Activated CD8-positive, alpha-beta T cell treated with anti-CD3 and anti-CD28 coated beads for 36 hours (primary cell): ENCODE measurements at regions not wholly inside any gene's neighbourhood (a gene's known extent, or its start where the extent isn't known, plus 50 kb on each side); places are given as distances from the start of the nearest gene placed in this dataset.

Experiments
- ATAC-seq: fragments of 200-7000 bp; cut with Tn5 transposase; one replicate; pipeline ENCODE4 v1.10.0; 2021; ENCODE audit warnings: mild to moderate bottlenecking, moderate library complexity
- CTCF ChIA-PET: fragments of 350-600 bp; sonication (Branson Sonifier 250); formaldehyde crosslinking; loops from one replicate; lab custom pipeline; 2021; ENCODE audit warnings: antibody characterized with exemption; lab: Charles Lee
- POLR2A ChIA-PET: fragments of 350-600 bp; sonication (Branson Sonifier 250); formaldehyde crosslinking; loops from one replicate; lab custom pipeline; 2021; ENCODE audit warnings: antibody characterized with exemption; lab: Charles Lee
- DNase-seq: peaks from one replicate; pipeline ENCODE4 v3.0.0-alpha.2; 2020
- H3K27ac Mint-ChIP-seq: one replicate; pipeline ENCODE4 v1.8.0; 2021; ENCODE audit warnings: mild to moderate bottlenecking, mixed read lengths
- H3K27me3 Mint-ChIP-seq: one replicate; pipeline ENCODE4 v1.8.0; 2021; ENCODE audit warnings: mixed read lengths
- H3K36me3 Mint-ChIP-seq: one replicate; pipeline ENCODE4 v1.8.0; 2021; ENCODE audit warnings: low read depth, mixed read lengths
- H3K4me1 Mint-ChIP-seq: one replicate; pipeline ENCODE4 v1.8.0; 2021; ENCODE audit warnings: low read depth, mixed read lengths
- H3K4me3 Mint-ChIP-seq: one replicate; pipeline ENCODE4 v1.8.0; 2021; ENCODE audit warnings: mild to moderate bottlenecking, moderate library complexity, mixed read lengths
- H3K9me3 Mint-ChIP-seq: one replicate; pipeline ENCODE4 v1.8.0; 2021; ENCODE audit warnings: mixed read lengths
- CTCF ChIP-seq: fragments of 200-600 bp; IDR thresholded peaks from one replicate; pipeline ENCODE4 v1.8.0; 2022; ENCODE audit warnings: antibody characterized with exemption, mild to moderate bottlenecking
- intact Hi-C: fragments of 100-400 bp; cut with micrococcal nuclease; formaldehyde crosslinking; loops from one replicate; pipeline ENCODE4 v1.10.0; 2022

- Mint-ChIP-seq H3K36me3 (no peaks in the 10 kb centered on the region), H3K27me3 (peaks cover 2% of the 10 kb centered on the region), H3K4me1 (no peaks in the 10 kb centered on the region), H3K9me3 (no peaks in the 10 kb centered on the region), H3K4me3 (no peak overlapping the region), H3K27ac (no peak overlapping the region)
- ChIA-PET POLR2A (no interaction called here), CTCF (no interaction called here)
- no peak for ATAC-seq
- DNase-seq = no peak
- no peak for TF ChIP-seq CTCF
- intact Hi-C loops = no loop called here
These were observed 58.1 kb upstream of the SLC30A5 start for GRCh38 chr5:69035665-69036064.

DNA sequence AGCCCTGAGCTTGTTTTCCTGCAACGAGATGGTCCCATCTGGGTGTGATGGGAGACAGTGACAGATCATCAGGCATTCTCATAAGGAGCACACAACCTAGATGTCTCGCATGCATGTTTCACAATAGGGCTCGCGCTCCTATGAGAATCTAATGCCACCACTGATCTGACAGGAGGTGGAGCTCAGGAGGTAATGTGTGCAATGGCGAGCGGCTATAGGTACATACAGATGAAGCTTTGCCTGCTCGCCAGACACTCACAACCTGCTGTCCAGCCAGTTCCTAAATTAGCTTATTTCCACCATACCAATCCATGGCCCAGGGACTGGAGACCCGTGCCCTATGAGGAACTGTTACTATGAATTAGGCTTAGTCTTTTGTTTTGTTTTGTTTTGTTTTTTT, 55.3 kb upstream of the SLC30A5 start:
- no peaks in the 10 kb centered on the region for H3K9me3 Mint-ChIP-seq
- ATAC-seq = no peak

GRCh38 chr5:69039829-69040228, 54.0 kb upstream of the SLC30A5 start:
- ATAC-seq (no peak), DNase-seq (no peak)
- ChIA-PET CTCF (no interaction called here), POLR2A (no interaction called here)
- TF ChIP-seq CTCF = no peak
- Mint-ChIP-seq H3K36me3 (no peaks in the 10 kb centered on the region), H3K27ac (no peak overlapping the region), H3K4me1 (peaks cover 14% of the 10 kb centered on the region), H3K4me3 (no peak overlapping the region), H3K27me3 (no peaks in the 10 kb centered on the region), H3K9me3 (no peaks in the 10 kb centered on the region)
- intact Hi-C loops = loop anchor here (5.0 kb wide), 1 partner anchor 292 kb away; the partner anchor contains the start of gene CCDC125

More for the DNA sequence above, 55.3 kb upstream of the SLC30A5 start:
- Mint-ChIP-seq H3K4me1 (peaks cover 6% of the 10 kb centered on the region), H3K27ac (no peak overlapping the region), H3K4me3 (no peak overlapping the region), H3K27me3 (no peaks in the 10 kb centered on the region), H3K36me3 (no peaks in the 10 kb centered on the region)
- ChIA-PET POLR2A (no interaction called here), CTCF (no interaction called here)
- no peak for TF ChIP-seq CTCF
- intact Hi-C loops = no loop called here
- no peak for DNase-seq

DNA sequence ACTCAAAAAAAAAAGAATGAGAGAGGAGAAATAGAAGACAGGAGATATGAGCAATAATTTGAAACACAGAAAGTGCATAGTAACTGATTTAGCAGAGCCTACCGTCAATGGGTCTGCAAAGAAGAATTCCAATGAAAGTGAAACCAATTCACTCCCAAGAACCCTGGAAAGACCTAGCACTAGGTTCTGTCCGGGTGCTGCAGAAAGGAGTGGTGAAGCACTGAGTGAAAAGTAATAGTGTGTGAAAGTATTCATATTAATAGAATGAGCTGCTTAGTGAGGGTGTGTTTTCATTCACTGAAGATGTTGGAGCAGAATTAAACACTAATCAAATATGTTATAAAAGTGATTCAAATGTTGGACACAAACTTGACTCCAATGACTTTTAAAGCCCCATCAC, 51.3 kb upstream of the SLC30A5 start:
- H3K27me3 Mint-ChIP-seq = no peaks in the 10 kb centered on the region
- DNase-seq = no peak
- H3K27ac Mint-ChIP-seq = peak overlapping the region; percentile 96
- no peaks in the 10 kb centered on the region for H3K9me3 Mint-ChIP-seq
- ChIA-PET POLR2A (no interaction called here), CTCF (interaction anchor here (1.0 to 2.1 kb wide), 15 partner anchors 12 to 329 kb away, joined by 3 to 16 read pairs (median 6); partner anchors contain the start of genes CCDC125 and SLC30A5)
- peaks cover 14% of the 10 kb centered on the region for H3K4me1 Mint-ChIP-seq
- peak; percentile 38 for ATAC-seq
- TF ChIP-seq CTCF = no peak
- no peak overlapping the region for H3K4me3 Mint-ChIP-seq
- intact Hi-C loops = loop anchor here (2.0 to 5.0 kb wide), 2 partner anchors 290 to 326 kb away; partner anchors contain the start of genes AK6, CCDC125, RAD17 and TAF9
- H3K36me3 Mint-ChIP-seq = no peaks in the 10 kb centered on the region

DNA sequence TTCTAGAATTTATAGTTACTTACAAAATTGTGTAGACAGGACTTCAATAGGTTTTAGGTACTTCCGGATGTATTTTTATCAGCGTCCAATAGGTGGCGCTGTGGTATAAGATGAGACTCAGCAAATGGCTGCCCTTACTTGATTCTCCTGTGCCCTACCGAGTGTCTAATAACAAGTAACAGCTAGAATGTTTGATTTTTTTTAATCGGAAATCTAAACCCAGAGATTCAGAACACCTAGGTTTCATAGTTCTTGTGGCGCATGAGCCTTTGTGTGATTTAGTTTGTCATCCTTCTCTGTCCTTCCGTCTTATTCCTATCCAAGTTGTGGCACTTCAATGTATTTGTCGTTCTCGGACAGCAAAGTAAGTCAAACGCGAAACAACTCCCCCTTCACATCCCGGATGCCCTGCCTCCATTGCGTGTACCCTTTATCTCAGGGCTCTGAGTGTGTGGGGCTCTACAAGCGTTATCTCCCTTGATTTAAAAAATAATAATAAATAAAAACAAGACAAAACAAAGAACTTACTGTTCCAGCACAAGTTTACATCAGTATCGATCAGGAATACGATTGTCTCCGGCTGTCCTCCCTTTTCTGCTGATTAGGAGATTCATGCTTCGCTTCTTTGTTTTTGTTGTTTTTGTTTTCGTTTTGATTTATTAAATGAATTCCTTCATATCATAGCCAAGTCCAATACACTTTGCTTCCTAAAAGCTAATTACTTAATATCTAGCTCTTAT, 50.7 kb upstream of the SLC30A5 start:
- ChIA-PET POLR2A (interaction anchor here (0.8 kb wide), 1 partner anchor 50 kb away, joined by 4 read pairs; no protein-coding TSS in a partner anchor), CTCF (interaction anchor here (0.6 to 2.1 kb wide), 21 partner anchors 8 to 329 kb away, joined by 3 to 16 read pairs (median 4); partner anchors contain the start of genes CCDC125, CDK7 and SLC30A5)
- Mint-ChIP-seq H3K4me3 (peak overlapping the region; percentile 84), H3K36me3 (no peaks in the 10 kb centered on the region), H3K27me3 (no peaks in the 10 kb centered on the region), H3K9me3 (no peaks in the 10 kb centered on the region), H3K27ac (peak overlapping the region; percentile 96), H3K4me1 (peaks cover 14% of the 10 kb centered on the region)
- intact Hi-C loops = loop anchor here (1.0 to 5.0 kb wide), 3 partner anchors 50 to 326 kb away; partner anchors contain the start of genes AK6, CCDC125, RAD17 and TAF9
- DNase-seq (peak; percentile 83), ATAC-seq (peak; percentile 95)
- TF ChIP-seq CTCF = peak; percentile 77
